Keratinocyte (primary cell): ENCODE measurements at regions not wholly inside any gene's neighbourhood (a gene's known extent, or its start where the extent isn't known, plus 50 kb on each side); places are given as distances from the start of the nearest gene placed in this dataset.

Experiments used
- DNase-seq: peaks from one replicate; pipeline ENCODE4 v3.0.0-alpha.2; 2011; ENCODE audit warnings: low read depth, missing footprints, low spot score
- FAIRE-seq: peaks from 2 replicates; lab custom pipeline; 2011; peaks lifted over from hg19 to GRCh38; lab: Jason Lieb, UNC
- H2AFZ ChIP-seq: 2 replicates; pipeline ENCODE4 v1.6.0; 2012; ENCODE audit warnings: low read length, control low read depth, inconsistent platforms; ENCODE audit not compliant: control insufficient read depth
- H3K27ac ChIP-seq: 2 replicates; pipeline ENCODE4 v1.5.1; 2011; ENCODE audit warnings: low read length; ENCODE audit not compliant: control insufficient read depth, insufficient read depth
- H3K27me3 ChIP-seq: 3 replicates; pipeline ENCODE4 v1.6.0; 2011; ENCODE audit warnings: low read length; ENCODE audit not compliant: control insufficient read depth, insufficient read depth; ENCODE audit errors: extremely low read depth
- H3K36me3 ChIP-seq, 2 experiments: 2 replicates in 1 of 2; 3 replicates in 1 of 2; pipeline ENCODE4 v1.5.1; 2011; ENCODE audit warnings: low read length in 2 of 2, mild to moderate bottlenecking in 1 of 2; ENCODE audit not compliant: control insufficient read depth in 2 of 2, insufficient read depth in 2 of 2; ENCODE audit errors: extremely low read depth in 1 of 2
- H3K4me1 ChIP-seq: 3 replicates; pipeline ENCODE4 v1.5.1; 2011; ENCODE audit warnings: low read length; ENCODE audit not compliant: control insufficient read depth, insufficient read depth; ENCODE audit errors: extremely low read depth
- H3K4me2 ChIP-seq: 3 replicates; pipeline ENCODE4 v1.6.0; 2011; ENCODE audit warnings: low read depth, low read length; ENCODE audit not compliant: control insufficient read depth, insufficient read depth; ENCODE audit errors: extremely low read depth
- H3K4me3 ChIP-seq, 3 experiments: fragments of 200-600 bp in 1 of 3; sonication (generic) in 1 of 3; 2 replicates in 2 of 3; 3 replicates in 1 of 3; pipeline ENCODE4 v1.5.1; 2011 to 2016; ENCODE audit warnings: low read length in 3 of 3, mild to moderate bottlenecking in 3 of 3, control low read depth in 2 of 3, inconsistent platforms in 1 of 3, low read depth in 1 of 3, mixed read lengths in 1 of 3, mixed run types in 1 of 3, moderate library complexity in 1 of 3; ENCODE audit not compliant: control insufficient read depth in 2 of 3, insufficient read depth in 2 of 3; ENCODE audit errors: extremely low read depth in 1 of 3
- H3K79me2 ChIP-seq: 2 replicates; pipeline ENCODE4 v1.6.0; 2012; ENCODE audit warnings: low read length; ENCODE audit not compliant: control insufficient read depth, insufficient read depth
- H3K9ac ChIP-seq: 3 replicates; pipeline ENCODE4 v1.6.0; 2011; ENCODE audit warnings: low read length; ENCODE audit not compliant: control insufficient read depth, insufficient read depth; ENCODE audit errors: extremely low read depth
- H3K9me1 ChIP-seq: 3 replicates; pipeline ENCODE4 v1.6.0; 2011; ENCODE audit warnings: low read length; ENCODE audit not compliant: control insufficient read depth, insufficient read depth; ENCODE audit errors: extremely low read depth
- H3K9me3 ChIP-seq: 2 replicates; pipeline ENCODE4 v1.5.1; 2012; ENCODE audit warnings: low read depth, low read length; ENCODE audit not compliant: control insufficient read depth
- H4K20me1 ChIP-seq: 3 replicates; pipeline ENCODE4 v1.6.0; 2011; ENCODE audit warnings: low read length; ENCODE audit not compliant: control insufficient read depth, insufficient read depth; ENCODE audit errors: extremely low read depth
- CTCF ChIP-seq, 3 experiments: IDR thresholded peaks in 1 of 3; conservative IDR thresholded peaks in 1 of 3; optimal IDR thresholded peaks in 1 of 3; 2 replicates in 2 of 3; 3 replicates in 1 of 3; pipeline versions ENCODE3 to v1.5.1; 2011; ENCODE audit warnings: low read length in 3 of 3, mild to moderate bottlenecking in 3 of 3, moderate library complexity in 2 of 3, control low read depth in 1 of 3, inconsistent platforms in 1 of 3; ENCODE audit not compliant: insufficient read depth in 2 of 3; ENCODE audit errors: extremely low read depth in 1 of 3
- EZH2 ChIP-seq: IDR thresholded peaks from one replicate; pipeline ENCODE4 v1.6.1; 2012; ENCODE audit warnings: inconsistent platforms, mild to moderate bottlenecking, low read length, moderate library complexity
- dilution Hi-C: fragments of 300-500 bp; cut with MboI; formaldehyde crosslinking; loops from one replicate; pipeline ENCODE4 v1.7.0; 2020; ENCODE audit warnings: low sequenced_read_pairs; ENCODE audit not compliant: extremely low pct_ligation_motif_present

GRCh38 chr1:87650306-87650705 is 321.6 kb downstream of the LMO4 start:
- TF ChIP-seq EZH2 (no peak), CTCF (optimal IDR thresholded peaks at IDR 0.05 in 1 of 3, IDR thresholded peaks at IDR 0.05 in 1 of 3, conservative IDR thresholded peaks at IDR 0.05 in 1 of 3; ENCODE audit: extremely low read depth in 1 of 3, insufficient read depth in 2 of 3, low read length in 3 of 3) (no peak)
- Histone ChIP-seq H3K9me3 (no peaks in the 10 kb centered on the region), H2AFZ (no peak overlapping the region), H3K9ac (no peak overlapping the region), H3K4me1 (no peaks in the 10 kb centered on the region), H3K4me2 (no peak overlapping the region), H4K20me1 (no peaks in the 10 kb centered on the region), H3K36me3 (no peaks in the 10 kb centered on the region), H3K27me3 (no peaks in the 10 kb centered on the region), H3K9me1 (no peaks in the 10 kb centered on the region), H3K79me2 (no peaks in the 10 kb centered on the region), H3K27ac (no peak overlapping the region), H3K4me3 (no peak overlapping the region)
- FAIRE-seq (no peak), DNase-seq (no peak)
- dilution Hi-C loops, result no loop called here

GRCh38 chr1:87652176-87652575 is 323.5 kb downstream of the LMO4 start:
- Histone ChIP-seq H4K20me1 (no peaks in the 10 kb centered on the region), H3K79me2 (no peaks in the 10 kb centered on the region), H3K27me3 (no peaks in the 10 kb centered on the region), H3K4me1 (no peaks in the 10 kb centered on the region), H3K27ac (no peak overlapping the region), H2AFZ (no peak overlapping the region), H3K9me3 (no peaks in the 10 kb centered on the region), H3K9ac (no peak overlapping the region), H3K9me1 (no peaks in the 10 kb centered on the region), H3K4me3 (no peak overlapping the region), H3K36me3 (no peaks in the 10 kb centered on the region), H3K4me2 (no peak overlapping the region)
- no peak for TF ChIP-seq EZH2
- FAIRE-seq, result no peak
- DNase-seq, result no peak
- dilution Hi-C loops, result no loop called here

- no peaks in the 10 kb centered on the region for H3K27me3 ChIP-seq
- no peak overlapping the region for H3K4me2 ChIP-seq
- dilution Hi-C loops, result no loop called here
Measured at GRCh38 chr1:87665151-87665550, 336.5 kb downstream of the LMO4 start.

More at GRCh38 chr1:87665151-87665550, 336.5 kb downstream of the LMO4 start:
- H3K9me1 ChIP-seq, result no peaks in the 10 kb centered on the region
- no peak overlapping the region for H3K4me3 ChIP-seq
- H3K79me2 ChIP-seq, result no peaks in the 10 kb centered on the region
- H3K27ac ChIP-seq, result no peak overlapping the region
- H4K20me1 ChIP-seq, result no peaks in the 10 kb centered on the region
- no peak overlapping the region for H2AFZ ChIP-seq
- no peak for FAIRE-seq
- H3K36me3 ChIP-seq, result no peaks in the 10 kb centered on the region
- H3K4me1 ChIP-seq, result no peaks in the 10 kb centered on the region
- no peak for DNase-seq
- no peak for TF ChIP-seq CTCF (optimal IDR thresholded peaks at IDR 0.05 in 1 of 3, IDR thresholded peaks at IDR 0.05 in 1 of 3, conservative IDR thresholded peaks at IDR 0.05 in 1 of 3; ENCODE audit: extremely low read depth in 1 of 3, insufficient read depth in 2 of 3, low read length in 3 of 3)
- no peak for TF ChIP-seq EZH2
- no peak overlapping the region for H3K9ac ChIP-seq
- no peaks in the 10 kb centered on the region for H3K9me3 ChIP-seq
